Adipocyte (in vitro differentiated cells): ENCODE measurements at regions not wholly inside any gene's neighbourhood (a gene's known extent, or its start where the extent isn't known, plus 50 kb on each side); places are given as distances from the start of the nearest gene placed in this dataset.

Experiments
- DNase-seq: peaks from one replicate; pipeline ENCODE4 v3.0.0-alpha.2; 2015; ENCODE audit warnings: low read depth
- H3K27me3 ChIP-seq: replicated peaks from 2 replicates; pipeline ENCODE4 v1.7.0; 2013; ENCODE audit warnings: mild to moderate bottlenecking, low read length, moderate library complexity; ENCODE audit not compliant: control insufficient read depth, insufficient read depth
- H3K36me3 ChIP-seq: 2 replicates; pipeline ENCODE4 v1.7.0; 2013; ENCODE audit warnings: low read length, mild to moderate bottlenecking, moderate library complexity; ENCODE audit not compliant: control insufficient read depth, insufficient read depth, severe bottlenecking
- H3K4me1 ChIP-seq: 2 replicates; pipeline ENCODE4 v1.7.0; 2013; ENCODE audit warnings: mild to moderate bottlenecking, low read length, moderate library complexity; ENCODE audit not compliant: control insufficient read depth, insufficient read depth
- H3K4me3 ChIP-seq: 2 replicates; pipeline ENCODE4 v1.7.0; 2013; ENCODE audit warnings: mild to moderate bottlenecking, low read length, moderate library complexity
- H3K9ac ChIP-seq: 2 replicates; pipeline ENCODE4 v1.7.0; 2013; ENCODE audit warnings: mild to moderate bottlenecking, low read length, moderate library complexity
- H3K9me3 ChIP-seq: 2 replicates; pipeline ENCODE4 v1.7.0; 2013; ENCODE audit warnings: mild to moderate bottlenecking, low read length, moderate library complexity; ENCODE audit not compliant: control insufficient read depth

DNA sequence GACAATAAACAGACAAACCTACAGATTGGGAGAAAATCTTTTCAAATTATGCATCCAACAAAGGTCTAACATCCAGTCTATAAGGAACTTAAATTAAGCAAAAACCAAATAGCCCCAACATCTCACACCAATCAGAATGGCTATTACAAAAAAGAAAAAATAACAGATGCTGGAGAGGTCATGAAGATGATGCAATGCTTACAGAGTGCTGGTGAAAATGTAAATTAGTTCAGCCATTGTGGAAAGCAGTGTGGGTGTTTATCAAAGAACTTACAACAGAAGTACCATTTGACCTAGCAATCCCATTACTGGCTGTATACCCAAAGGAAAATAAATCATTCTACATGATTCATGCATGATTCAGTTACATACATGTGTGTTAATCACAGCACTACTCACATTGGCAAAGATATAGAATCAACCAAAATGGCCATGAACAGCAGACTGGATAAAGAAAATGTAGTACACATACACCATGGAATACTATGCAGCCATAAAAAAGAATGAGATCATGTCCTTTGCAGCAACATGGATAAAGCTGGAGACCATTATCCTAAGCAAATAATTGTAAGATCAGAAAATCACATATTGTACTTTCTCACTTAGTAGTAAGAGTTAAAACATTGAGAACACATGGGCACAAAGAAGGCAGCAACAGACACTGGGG lies 223.9 kb upstream of the WSB1 start:
- no peak for DNase-seq
- Histone ChIP-seq H3K9me3 (no peaks in the 10 kb centered on the region), H3K27me3 (no peaks in the 10 kb centered on the region), H3K36me3 (no peaks in the 10 kb centered on the region), H3K4me1 (no peaks in the 10 kb centered on the region), H3K4me3 (no peak overlapping the region), H3K9ac (no peak overlapping the region)

DNA sequence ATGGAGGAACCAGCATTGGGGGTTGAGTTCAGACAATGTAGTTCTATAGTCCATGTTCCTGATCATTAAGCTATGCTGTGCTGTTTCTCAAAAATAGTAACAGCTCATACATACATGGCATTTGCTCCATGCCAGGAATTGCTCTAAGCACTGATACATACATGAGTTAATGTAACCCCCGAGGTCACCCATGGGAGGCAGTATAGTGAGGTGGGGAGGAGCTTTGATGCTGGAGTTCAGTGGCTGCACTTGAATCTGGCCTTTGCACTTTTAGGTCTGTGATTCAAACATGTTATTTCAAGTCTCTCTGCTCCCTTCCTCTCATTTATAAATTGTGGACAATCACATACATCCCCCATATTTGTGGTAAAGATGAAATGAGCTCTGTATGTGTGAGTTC lies 223.1 kb upstream of the WSB1 start:
- DNase-seq: no peak
- no peaks in the 10 kb centered on the region for H3K9me3 ChIP-seq
- no peak overlapping the region for H3K4me3 ChIP-seq
- H3K9ac ChIP-seq: no peak overlapping the region
- no peaks in the 10 kb centered on the region for H3K4me1 ChIP-seq
- H3K36me3 ChIP-seq: no peaks in the 10 kb centered on the region
- no peaks in the 10 kb centered on the region for H3K27me3 ChIP-seq

- Histone ChIP-seq H3K36me3 (no peaks in the 10 kb centered on the region), H3K4me1 (no peaks in the 10 kb centered on the region), H3K9ac (no peak overlapping the region), H3K4me3 (no peak overlapping the region), H3K9me3 (no peaks in the 10 kb centered on the region), H3K27me3 (no peaks in the 10 kb centered on the region)
- DNase-seq: no peak
Observed at GRCh38 chr17:27072885-27073284, 221.0 kb upstream of the WSB1 start.

DNA sequence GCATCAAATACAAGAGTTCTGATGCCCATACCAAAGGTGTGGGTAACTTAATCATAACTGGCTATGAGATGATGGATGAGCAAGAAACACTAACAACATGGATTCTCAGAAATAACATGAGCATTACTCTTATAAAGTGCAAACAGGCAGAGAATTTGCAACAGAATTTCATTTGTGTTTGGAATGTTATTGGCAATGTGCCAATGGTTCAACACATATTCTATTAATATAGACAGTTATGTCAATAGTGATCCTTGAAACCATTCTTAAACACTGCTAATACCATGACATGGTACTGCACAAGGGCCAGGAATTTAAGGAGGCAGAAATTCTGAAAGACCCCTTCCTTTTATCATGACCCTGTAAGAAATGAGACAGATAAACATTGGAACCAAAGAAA lies 217.1 kb upstream of the WSB1 start:
- DNase-seq: no peak
- Histone ChIP-seq H3K9me3 (no peaks in the 10 kb centered on the region), H3K27me3 (no peaks in the 10 kb centered on the region), H3K9ac (no peak overlapping the region), H3K36me3 (no peaks in the 10 kb centered on the region), H3K4me1 (no peaks in the 10 kb centered on the region), H3K4me3 (no peak overlapping the region)

- DNase-seq: no peak
- Histone ChIP-seq H3K36me3 (no peaks in the 10 kb centered on the region), H3K4me1 (no peaks in the 10 kb centered on the region), H3K4me3 (no peak overlapping the region), H3K9ac (no peak overlapping the region), H3K27me3 (no peaks in the 10 kb centered on the region), H3K9me3 (no peaks in the 10 kb centered on the region)
Observed at GRCh38 chr17:27078296-27078695, 215.6 kb upstream of the WSB1 start.

GRCh38 chr17:27079660-27080059 lies 214.3 kb upstream of the WSB1 start:
- no peak overlapping the region for H3K9ac ChIP-seq
- no peaks in the 10 kb centered on the region for H3K4me1 ChIP-seq
- DNase-seq: no peak
- H3K4me3 ChIP-seq: no peak overlapping the region
- no peaks in the 10 kb centered on the region for H3K9me3 ChIP-seq
- H3K36me3 ChIP-seq: no peaks in the 10 kb centered on the region
- H3K27me3 ChIP-seq: no peaks in the 10 kb centered on the region

GRCh38 chr17:27081002-27081638 lies 212.8 kb upstream of the WSB1 start:
- H3K4me3 ChIP-seq: no peak overlapping the region
- H3K4me1 ChIP-seq: no peaks in the 10 kb centered on the region
- H3K36me3 ChIP-seq: no peaks in the 10 kb centered on the region
- DNase-seq: no peak
- H3K27me3 ChIP-seq: no peaks in the 10 kb centered on the region
- H3K9ac ChIP-seq: no peak overlapping the region
- H3K9me3 ChIP-seq: no peaks in the 10 kb centered on the region

DNA sequence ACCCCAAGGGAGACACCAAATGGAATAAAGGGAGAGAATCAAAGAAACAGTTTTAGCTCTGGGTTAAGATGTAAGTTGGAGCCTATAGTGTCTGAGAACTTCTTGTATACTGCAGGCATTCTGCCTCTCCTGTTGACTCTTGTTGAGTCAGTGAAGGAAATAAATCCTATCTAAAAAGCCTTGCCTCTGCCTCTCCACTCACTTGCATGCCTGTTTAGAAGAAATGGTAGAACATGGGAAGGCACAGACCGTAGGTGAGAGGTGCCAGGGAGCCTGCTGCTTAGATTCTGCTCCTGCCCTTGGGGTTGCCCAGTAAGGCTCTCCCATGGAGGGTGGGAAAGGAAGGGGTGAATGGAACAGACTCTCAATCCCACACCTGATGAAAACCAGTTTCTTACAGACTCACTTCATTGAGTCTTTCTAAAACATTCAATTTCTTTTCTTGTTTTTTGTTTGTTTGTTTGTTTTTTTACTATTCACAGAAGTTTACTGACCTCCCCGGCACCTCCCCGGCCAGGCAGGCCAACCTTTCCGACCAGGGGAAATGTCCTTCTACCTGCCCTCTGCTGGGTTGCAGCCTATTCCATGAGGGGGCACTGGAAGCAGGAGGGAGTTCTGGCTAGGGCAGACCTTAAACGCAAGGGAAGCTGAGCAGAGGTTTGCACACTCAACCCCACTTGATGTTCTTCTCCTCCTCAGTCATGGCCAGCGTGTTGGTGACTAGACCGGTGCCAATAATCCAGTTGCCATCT lies 211.7 kb upstream of the WSB1 start:
- Histone ChIP-seq H3K36me3 (no peaks in the 10 kb centered on the region), H3K27me3 (no peaks in the 10 kb centered on the region), H3K9me3 (no peaks in the 10 kb centered on the region), H3K9ac (no peak overlapping the region), H3K4me1 (no peaks in the 10 kb centered on the region), H3K4me3 (no peak overlapping the region)
- DNase-seq: no peak

DNA sequence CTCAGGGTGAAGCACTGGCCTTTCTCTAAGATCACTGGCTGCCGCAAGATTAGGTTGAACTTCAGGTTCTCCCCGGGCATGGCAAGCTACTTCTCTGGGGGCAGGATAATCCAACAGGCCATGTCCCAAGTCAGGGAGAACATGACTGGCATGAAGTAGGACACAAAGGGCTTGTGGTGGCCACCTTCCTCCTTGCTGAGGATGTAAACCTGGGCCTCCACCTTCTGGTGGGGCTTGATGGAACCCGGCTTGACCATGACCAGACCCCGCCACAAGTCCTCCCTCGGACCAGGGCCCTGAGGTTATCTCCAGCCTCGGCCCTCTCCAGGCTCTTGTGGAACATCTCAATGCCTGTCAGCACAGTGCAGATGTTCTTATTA lies 211.1 kb upstream of the WSB1 start:
- Histone ChIP-seq H3K36me3 (no peaks in the 10 kb centered on the region), H3K9me3 (no peaks in the 10 kb centered on the region), H3K4me1 (no peaks in the 10 kb centered on the region), H3K4me3 (no peak overlapping the region), H3K27me3 (no peaks in the 10 kb centered on the region), H3K9ac (no peak overlapping the region)
- DNase-seq: no peak

GRCh38 chr17:27083408-27084185 lies 210.3 kb upstream of the WSB1 start:
- no peaks in the 10 kb centered on the region for H3K36me3 ChIP-seq
- H3K4me1 ChIP-seq: no peaks in the 10 kb centered on the region
- H3K27me3 ChIP-seq: no peaks in the 10 kb centered on the region
- no peaks in the 10 kb centered on the region for H3K9me3 ChIP-seq
- H3K4me3 ChIP-seq: no peak overlapping the region
- DNase-seq: no peak
- H3K9ac ChIP-seq: no peak overlapping the region

DNA sequence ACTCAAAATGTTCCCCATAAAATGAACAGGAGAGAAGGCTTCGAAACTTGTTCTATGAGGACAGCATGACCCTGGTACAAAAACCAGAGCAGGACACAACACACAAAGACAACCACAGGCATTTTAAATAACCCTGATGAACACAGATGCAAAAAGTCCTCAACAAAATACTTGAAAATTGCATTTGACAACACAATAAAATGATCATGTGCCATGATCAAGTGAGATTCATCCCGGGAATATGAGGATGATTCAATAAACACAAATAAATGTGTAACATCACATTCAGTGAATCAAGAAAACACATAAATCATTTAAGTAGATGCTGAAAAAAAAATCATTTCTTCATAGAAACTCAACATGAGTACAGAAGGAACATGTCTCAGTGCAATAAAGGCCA lies 208.4 kb upstream of the WSB1 start:
- Histone ChIP-seq H3K4me1 (no peaks in the 10 kb centered on the region), H3K4me3 (no peak overlapping the region), H3K27me3 (no peaks in the 10 kb centered on the region), H3K9me3 (no peaks in the 10 kb centered on the region), H3K9ac (no peak overlapping the region), H3K36me3 (no peaks in the 10 kb centered on the region)
- DNase-seq: no peak
